ENCODE measurements at regions not wholly inside any gene's neighbourhood (a gene's known extent, or its start where the extent isn't known, plus 50 kb on each side); places are given as distances from the start of the nearest gene placed in this dataset.
"Not testable (repeated sequence)": the region's sequence is repeated elsewhere in the genome, so short reads cannot be mapped to it uniquely, and the experiment has no call there.

DNA sequence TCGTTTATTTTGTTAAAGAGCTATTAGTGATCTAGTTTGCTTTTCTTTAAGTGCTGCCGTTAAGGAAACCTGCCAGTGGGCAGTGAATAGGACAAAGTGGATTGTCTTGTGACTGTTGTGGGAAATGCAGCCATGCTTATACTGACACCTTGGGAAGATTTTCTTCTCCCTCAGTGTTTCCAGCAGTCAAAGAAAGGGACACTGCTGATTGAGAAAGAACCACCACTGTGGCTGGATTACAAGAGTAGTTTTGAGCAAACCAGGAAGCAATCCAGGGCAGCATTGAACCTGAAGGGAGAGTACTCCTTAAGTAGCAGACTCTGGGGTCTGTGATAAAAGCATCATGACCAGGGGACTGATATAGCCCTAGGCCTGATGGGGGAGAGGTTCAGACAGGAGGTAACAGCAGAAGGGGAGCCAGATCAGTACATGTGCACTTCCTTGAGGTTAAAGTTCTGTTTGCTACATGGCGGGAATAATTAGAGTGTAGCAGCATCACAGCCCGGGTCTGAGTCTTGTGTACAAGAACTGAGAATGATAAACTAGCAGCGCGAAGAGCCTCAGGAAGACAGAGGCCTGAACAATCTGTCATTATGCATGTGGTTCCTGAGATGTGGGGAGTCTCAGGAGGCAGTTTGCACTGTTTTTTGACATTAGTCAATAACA is 167.8 kb downstream of the C11orf91 start:
- TF ChIP-seq CTCF (IDR thresholded peaks at IDR 0.05) (no peak), POLR2A (IDR thresholded peaks at IDR 0.05) (no peak)
- DNase-seq: no peak
- Histone ChIP-seq H3K36me3 (no peaks in the 10 kb centered on the region), H3K9me3 (no peaks in the 10 kb centered on the region), H3K27ac (no peak overlapping the region), H3K27me3 (no peaks in the 10 kb centered on the region), H3K4me1 (no peaks in the 10 kb centered on the region), H3K4me3 (no peak overlapping the region)

DNA sequence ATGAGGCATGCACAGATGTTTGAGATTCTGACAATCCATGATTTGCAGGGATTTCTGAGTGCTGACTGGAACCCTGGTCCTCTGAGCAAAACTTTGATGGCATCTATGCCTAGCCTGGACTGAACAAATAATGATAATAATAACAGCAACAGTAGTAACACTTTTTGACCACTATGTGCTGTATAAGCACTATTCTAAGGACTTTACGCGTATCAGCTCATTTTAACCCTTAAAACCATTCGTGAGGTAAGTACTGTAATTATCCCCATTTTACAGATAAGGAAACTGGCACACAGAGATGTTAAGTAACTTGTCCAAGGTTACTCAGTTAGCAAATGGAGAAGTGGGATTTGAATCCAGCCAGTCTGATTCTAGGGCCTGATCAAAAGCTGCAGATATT is 168.4 kb downstream of the C11orf91 start:
- Histone ChIP-seq H3K4me3 (no peak overlapping the region), H3K27me3 (no peaks in the 10 kb centered on the region), H3K9me3 (no peaks in the 10 kb centered on the region), H3K4me1 (no peaks in the 10 kb centered on the region), H3K36me3 (no peaks in the 10 kb centered on the region), H3K27ac (no peak overlapping the region)
- TF ChIP-seq CTCF (IDR thresholded peaks at IDR 0.05) (no peak), POLR2A (IDR thresholded peaks at IDR 0.05) (no peak)
- no peak for DNase-seq

- TF ChIP-seq CTCF (IDR thresholded peaks at IDR 0.05) (no peak), POLR2A (IDR thresholded peaks at IDR 0.05) (no peak)
- H3K27me3 ChIP-seq: no peaks in the 10 kb centered on the region
- no peaks in the 10 kb centered on the region for H3K4me1 ChIP-seq
- DNase-seq: no peak
- no peaks in the 10 kb centered on the region for H3K9me3 ChIP-seq
- H3K27ac ChIP-seq: no peak overlapping the region
- H3K36me3 ChIP-seq: no peaks in the 10 kb centered on the region
- no peak overlapping the region for H3K4me3 ChIP-seq
Observed at GRCh38 chr11:33531743-33532181, 168.9 kb downstream of the C11orf91 start.

GRCh38 chr11:33530815-33531214 is 169.8 kb downstream of the C11orf91 start:
- Histone ChIP-seq H3K27ac (no peak overlapping the region), H3K4me3 (no peak overlapping the region), H3K27me3 (no peaks in the 10 kb centered on the region), H3K4me1 (no peaks in the 10 kb centered on the region), H3K9me3 (no peaks in the 10 kb centered on the region), H3K36me3 (no peaks in the 10 kb centered on the region)
- no peak for DNase-seq
- TF ChIP-seq CTCF (IDR thresholded peaks at IDR 0.05): no peak
- no peak for TF ChIP-seq POLR2A (IDR thresholded peaks at IDR 0.05)

DNA sequence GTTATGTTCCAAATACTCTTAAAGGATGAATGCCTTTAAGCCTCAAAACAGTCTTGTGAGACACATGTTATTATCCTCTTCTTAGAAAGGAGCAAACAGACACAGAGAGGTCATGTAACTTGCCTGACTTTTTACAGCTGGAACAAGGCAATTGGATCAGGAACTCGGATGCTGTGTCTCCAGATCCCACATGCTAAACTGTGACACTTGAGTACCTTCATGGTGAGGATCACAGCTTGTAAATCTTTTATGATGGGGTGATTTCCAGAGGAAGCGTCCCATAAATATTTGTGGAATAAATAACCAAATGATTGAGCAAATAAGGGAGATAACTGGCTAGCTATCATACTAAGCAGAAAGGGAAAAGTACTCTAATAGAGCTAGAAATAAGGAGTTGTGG is 171.2 kb downstream of the C11orf91 start:
- no peak overlapping the region for H3K27ac ChIP-seq
- TF ChIP-seq CTCF (IDR thresholded peaks at IDR 0.05) (no peak), POLR2A (IDR thresholded peaks at IDR 0.05) (no peak)

GRCh38 chr11:33527738-33528137 is 172.9 kb downstream of the C11orf91 start:
- not testable (repeated sequence) for H3K27ac ChIP-seq, DNase-seq, H3K27me3 ChIP-seq, H3K9me3 ChIP-seq, H3K4me3 ChIP-seq, H3K36me3 ChIP-seq, H3K4me1 ChIP-seq

More for the DNA sequence above, 171.2 kb downstream of the C11orf91 start:
- DNase-seq: no peak
- Histone ChIP-seq H3K9me3 (no peaks in the 10 kb centered on the region), H3K4me3 (no peak overlapping the region), H3K27me3 (no peaks in the 10 kb centered on the region), H3K4me1 (no peaks in the 10 kb centered on the region), H3K36me3 (no peaks in the 10 kb centered on the region)
